ENCODE measurements at regions not wholly inside any gene's neighbourhood (a gene's known extent, or its start where the extent isn't known, plus 50 kb on each side); places are given as distances from the start of the nearest gene placed in this dataset.
"Not testable (repeated sequence)": the region's sequence is repeated elsewhere in the genome, so short reads cannot be mapped to it uniquely, and the experiment has no call there.

GRCh38 chr3:8156138-8156537 lies 345.5 kb upstream of the LMCD1 start:
- Histone ChIP-seq H3K9ac (ENCODE audit: low read length in 2 of 2) (no peak overlapping the region), H3K4me3 (ENCODE audit: low read length in 2 of 2) (no peak overlapping the region), H3K27ac (ENCODE audit: low read length) (no peak overlapping the region), H3K9me3 (ENCODE audit: control insufficient read depth in 2 of 2, low read length in 2 of 2) (no peaks in the 10 kb centered on the region), H3K27me3 (ENCODE audit: control insufficient read depth in 1 of 2, insufficient read depth in 2 of 2, low read length in 2 of 2) (no peaks in the 10 kb centered on the region), H3K4me1 (ENCODE audit: control insufficient read depth, insufficient read depth, low read length) (no peaks in the 10 kb centered on the region), H3K36me3 (ENCODE audit: control insufficient read depth in 2 of 2, insufficient read depth in 2 of 2, low read length in 2 of 2) (no peaks in the 10 kb centered on the region)

GRCh38 chr3:8156831-8157230 lies 344.8 kb upstream of the LMCD1 start:
- Histone ChIP-seq H3K4me3 (ENCODE audit: low read length in 2 of 2) (no peak overlapping the region), H3K27me3 (ENCODE audit: control insufficient read depth in 1 of 2, insufficient read depth in 2 of 2, low read length in 2 of 2) (no peaks in the 10 kb centered on the region), H3K9me3 (ENCODE audit: control insufficient read depth in 2 of 2, low read length in 2 of 2) (no peaks in the 10 kb centered on the region), H3K4me1 (ENCODE audit: control insufficient read depth, insufficient read depth, low read length) (no peaks in the 10 kb centered on the region), H3K27ac (ENCODE audit: low read length) (no peak overlapping the region), H3K36me3 (ENCODE audit: control insufficient read depth in 2 of 2, insufficient read depth in 2 of 2, low read length in 2 of 2) (no peaks in the 10 kb centered on the region), H3K9ac (ENCODE audit: low read length in 2 of 2) (no peak overlapping the region)

GRCh38 chr3:8157640-8158039 lies 344.0 kb upstream of the LMCD1 start:
- no peaks in the 10 kb centered on the region for H3K4me1 ChIP-seq (ENCODE audit: control insufficient read depth, insufficient read depth, low read length)
- no peak overlapping the region for H3K4me3 ChIP-seq (ENCODE audit: low read length in 2 of 2)
- H3K27me3 ChIP-seq (ENCODE audit: control insufficient read depth in 1 of 2, insufficient read depth in 2 of 2, low read length in 2 of 2) = no peaks in the 10 kb centered on the region
- H3K36me3 ChIP-seq (ENCODE audit: control insufficient read depth in 2 of 2, insufficient read depth in 2 of 2, low read length in 2 of 2) = no peaks in the 10 kb centered on the region
- H3K27ac ChIP-seq (ENCODE audit: low read length) = no peak overlapping the region
- H3K9ac ChIP-seq (ENCODE audit: low read length in 2 of 2) = no peak overlapping the region
- H3K9me3 ChIP-seq (ENCODE audit: control insufficient read depth in 2 of 2, low read length in 2 of 2) = no peaks in the 10 kb centered on the region

- no peaks in the 10 kb centered on the region for H3K27me3 ChIP-seq (ENCODE audit: control insufficient read depth in 1 of 2, insufficient read depth in 2 of 2, low read length in 2 of 2)
- H3K9me3 ChIP-seq (ENCODE audit: control insufficient read depth in 2 of 2, low read length in 2 of 2) = peaks cover 0 to 3% of the 10 kb centered on the region in 2 donors
Measured at GRCh38 chr3:8164145-8164544, 337.5 kb upstream of the LMCD1 start.

GRCh38 chr3:8166014-8166413 lies 335.6 kb upstream of the LMCD1 start:
- no peak overlapping the region for H3K4me3 ChIP-seq (ENCODE audit: low read length in 2 of 2)
- no peak overlapping the region for H3K9ac ChIP-seq (ENCODE audit: low read length in 2 of 2)
- no peaks in the 10 kb centered on the region for H3K4me1 ChIP-seq (ENCODE audit: control insufficient read depth, insufficient read depth, low read length)
- no peak overlapping the region for H3K27ac ChIP-seq (ENCODE audit: low read length)
- H3K36me3 ChIP-seq (ENCODE audit: control insufficient read depth in 2 of 2, insufficient read depth in 2 of 2, low read length in 2 of 2) = no peaks in the 10 kb centered on the region
- H3K9me3 ChIP-seq (ENCODE audit: control insufficient read depth in 2 of 2, low read length in 2 of 2) = peaks cover 0 to 3% of the 10 kb centered on the region in 2 donors
- H3K27me3 ChIP-seq (ENCODE audit: control insufficient read depth in 1 of 2, insufficient read depth in 2 of 2, low read length in 2 of 2) = no peaks in the 10 kb centered on the region

More at GRCh38 chr3:8164145-8164544, 337.5 kb upstream of the LMCD1 start:
- H3K4me3 ChIP-seq (ENCODE audit: low read length in 2 of 2) = no peak overlapping the region
- no peak overlapping the region for H3K9ac ChIP-seq (ENCODE audit: low read length in 2 of 2)
- no peak overlapping the region for H3K27ac ChIP-seq (ENCODE audit: low read length)
- H3K4me1 ChIP-seq (ENCODE audit: control insufficient read depth, insufficient read depth, low read length) = no peaks in the 10 kb centered on the region
- H3K36me3 ChIP-seq (ENCODE audit: control insufficient read depth in 2 of 2, insufficient read depth in 2 of 2, low read length in 2 of 2) = no peaks in the 10 kb centered on the region

- Histone ChIP-seq H3K9ac (ENCODE audit: low read length in 2 of 2) (no peak overlapping the region), H3K27ac (ENCODE audit: low read length) (no peak overlapping the region), H3K4me1 (ENCODE audit: control insufficient read depth, insufficient read depth, low read length) (no peaks in the 10 kb centered on the region), H3K36me3 (ENCODE audit: control insufficient read depth in 2 of 2, insufficient read depth in 2 of 2, low read length in 2 of 2) (no peaks in the 10 kb centered on the region), H3K27me3 (ENCODE audit: control insufficient read depth in 1 of 2, insufficient read depth in 2 of 2, low read length in 2 of 2) (no peaks in the 10 kb centered on the region), H3K4me3 (ENCODE audit: low read length in 2 of 2) (no peak overlapping the region), H3K9me3 (ENCODE audit: control insufficient read depth in 2 of 2, low read length in 2 of 2) (no peaks in the 10 kb centered on the region)
Measured at GRCh38 chr3:8170971-8171508, 330.6 kb upstream of the LMCD1 start.

GRCh38 chr3:8173892-8174291 lies 327.7 kb upstream of the LMCD1 start:
- Histone ChIP-seq H3K4me1 (ENCODE audit: control insufficient read depth, insufficient read depth, low read length) (no peaks in the 10 kb centered on the region), H3K9me3 (ENCODE audit: control insufficient read depth in 2 of 2, low read length in 2 of 2) (no peaks in the 10 kb centered on the region), H3K4me3 (ENCODE audit: low read length in 2 of 2) (no peak overlapping the region), H3K9ac (ENCODE audit: low read length in 2 of 2) (no peak overlapping the region), H3K27ac (ENCODE audit: low read length) (no peak overlapping the region), H3K27me3 (ENCODE audit: control insufficient read depth in 1 of 2, insufficient read depth in 2 of 2, low read length in 2 of 2) (no peaks in the 10 kb centered on the region), H3K36me3 (ENCODE audit: control insufficient read depth in 2 of 2, insufficient read depth in 2 of 2, low read length in 2 of 2) (no peaks in the 10 kb centered on the region)

- H3K36me3 ChIP-seq (ENCODE audit: control insufficient read depth in 2 of 2, insufficient read depth in 2 of 2, low read length in 2 of 2); H3K9ac ChIP-seq (ENCODE audit: low read length in 2 of 2); H3K9me3 ChIP-seq (ENCODE audit: control insufficient read depth in 2 of 2, low read length in 2 of 2); H3K27ac ChIP-seq (ENCODE audit: low read length); H3K4me3 ChIP-seq (ENCODE audit: low read length in 2 of 2); H3K4me1 ChIP-seq (ENCODE audit: control insufficient read depth, insufficient read depth, low read length); H3K27me3 ChIP-seq (ENCODE audit: control insufficient read depth in 1 of 2, insufficient read depth in 2 of 2, low read length in 2 of 2): not testable (repeated sequence)
Measured at GRCh38 chr3:8176759-8177483, 324.7 kb upstream of the LMCD1 start.

- not testable (repeated sequence) for H3K4me3 ChIP-seq (ENCODE audit: low read length in 2 of 2); H3K4me1 ChIP-seq (ENCODE audit: control insufficient read depth, insufficient read depth, low read length); H3K9ac ChIP-seq (ENCODE audit: low read length in 2 of 2); H3K9me3 ChIP-seq (ENCODE audit: control insufficient read depth in 2 of 2, low read length in 2 of 2); H3K36me3 ChIP-seq (ENCODE audit: control insufficient read depth in 2 of 2, insufficient read depth in 2 of 2, low read length in 2 of 2); H3K27me3 ChIP-seq (ENCODE audit: control insufficient read depth in 1 of 2, insufficient read depth in 2 of 2, low read length in 2 of 2); H3K27ac ChIP-seq (ENCODE audit: low read length)
Measured at GRCh38 chr3:8178516-8178915, 323.1 kb upstream of the LMCD1 start.

GRCh38 chr3:8182904-8183303 lies 318.7 kb upstream of the LMCD1 start:
- no peak overlapping the region for H3K27ac ChIP-seq (ENCODE audit: low read length)
- no peaks in the 10 kb centered on the region for H3K36me3 ChIP-seq (ENCODE audit: control insufficient read depth in 2 of 2, insufficient read depth in 2 of 2, low read length in 2 of 2)
- H3K27me3 ChIP-seq (ENCODE audit: control insufficient read depth in 1 of 2, insufficient read depth in 2 of 2, low read length in 2 of 2) = no peaks in the 10 kb centered on the region
- no peak overlapping the region for H3K9ac ChIP-seq (ENCODE audit: low read length in 2 of 2)
- H3K4me3 ChIP-seq (ENCODE audit: low read length in 2 of 2) = no peak overlapping the region
- no peaks in the 10 kb centered on the region for H3K4me1 ChIP-seq (ENCODE audit: control insufficient read depth, insufficient read depth, low read length)
- H3K9me3 ChIP-seq (ENCODE audit: control insufficient read depth in 2 of 2, low read length in 2 of 2) = no peaks in the 10 kb centered on the region

GRCh38 chr3:8183627-8184026 lies 318.0 kb upstream of the LMCD1 start:
- H3K9ac ChIP-seq (ENCODE audit: low read length in 2 of 2) = no peak overlapping the region
- H3K4me1 ChIP-seq (ENCODE audit: control insufficient read depth, insufficient read depth, low read length) = no peaks in the 10 kb centered on the region
- H3K36me3 ChIP-seq (ENCODE audit: control insufficient read depth in 2 of 2, insufficient read depth in 2 of 2, low read length in 2 of 2) = no peaks in the 10 kb centered on the region
- H3K27ac ChIP-seq (ENCODE audit: low read length) = no peak overlapping the region
- H3K4me3 ChIP-seq (ENCODE audit: low read length in 2 of 2) = no peak overlapping the region
- H3K27me3 ChIP-seq (ENCODE audit: control insufficient read depth in 1 of 2, insufficient read depth in 2 of 2, low read length in 2 of 2) = no peaks in the 10 kb centered on the region
- no peaks in the 10 kb centered on the region for H3K9me3 ChIP-seq (ENCODE audit: control insufficient read depth in 2 of 2, low read length in 2 of 2)

All from stomach smooth muscle (tissue), 2 donors.